Retinal pigment epithelial cell (primary cell): ENCODE measurements at regions not wholly inside any gene's neighbourhood (a gene's known extent, or its start where the extent isn't known, plus 50 kb on each side); places are given as distances from the start of the nearest gene placed in this dataset.

Source experiments
- DNase-seq: peaks from one replicate; pipeline ENCODE4 v3.0.0-alpha.2; 2010; ENCODE audit warnings: low read depth
- H3K4me3 ChIP-seq: 2 replicates; pipeline ENCODE4 v1.5.1; 2011; ENCODE audit warnings: mild to moderate bottlenecking, low read length, control low read depth, moderate library complexity
- TF ChIP-seq, protein P1 (sequence below): conservative IDR thresholded peaks from 2 replicates; pipeline ENCODE4 v1.5.1; 2011; ENCODE audit warnings: low read depth, low read length, control low read depth, inconsistent platforms

DNA sequence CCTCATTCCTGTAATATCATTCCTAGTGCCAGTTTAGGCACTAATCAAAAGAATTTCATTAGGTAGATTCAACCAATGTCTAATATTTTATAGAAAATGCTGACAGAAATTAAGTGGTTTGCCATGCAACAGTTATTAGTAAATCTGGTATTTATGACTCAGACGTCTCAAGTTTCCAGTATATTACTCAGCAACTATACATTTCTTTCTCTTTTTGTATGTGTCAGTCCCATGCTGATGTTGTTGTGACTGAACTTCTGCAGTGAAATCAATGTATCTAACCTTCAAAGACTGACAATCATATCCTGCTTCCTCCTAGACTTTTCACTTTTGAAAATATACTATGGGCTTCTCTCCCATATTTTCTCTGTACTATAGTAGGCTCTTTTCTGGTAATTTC, 822.5 kb downstream of the NR2F1-AS1 start:
- H3K4me3 ChIP-seq = no peak overlapping the region
- DNase-seq = peak; percentile 68
- TF ChIP-seq, protein P1, sequence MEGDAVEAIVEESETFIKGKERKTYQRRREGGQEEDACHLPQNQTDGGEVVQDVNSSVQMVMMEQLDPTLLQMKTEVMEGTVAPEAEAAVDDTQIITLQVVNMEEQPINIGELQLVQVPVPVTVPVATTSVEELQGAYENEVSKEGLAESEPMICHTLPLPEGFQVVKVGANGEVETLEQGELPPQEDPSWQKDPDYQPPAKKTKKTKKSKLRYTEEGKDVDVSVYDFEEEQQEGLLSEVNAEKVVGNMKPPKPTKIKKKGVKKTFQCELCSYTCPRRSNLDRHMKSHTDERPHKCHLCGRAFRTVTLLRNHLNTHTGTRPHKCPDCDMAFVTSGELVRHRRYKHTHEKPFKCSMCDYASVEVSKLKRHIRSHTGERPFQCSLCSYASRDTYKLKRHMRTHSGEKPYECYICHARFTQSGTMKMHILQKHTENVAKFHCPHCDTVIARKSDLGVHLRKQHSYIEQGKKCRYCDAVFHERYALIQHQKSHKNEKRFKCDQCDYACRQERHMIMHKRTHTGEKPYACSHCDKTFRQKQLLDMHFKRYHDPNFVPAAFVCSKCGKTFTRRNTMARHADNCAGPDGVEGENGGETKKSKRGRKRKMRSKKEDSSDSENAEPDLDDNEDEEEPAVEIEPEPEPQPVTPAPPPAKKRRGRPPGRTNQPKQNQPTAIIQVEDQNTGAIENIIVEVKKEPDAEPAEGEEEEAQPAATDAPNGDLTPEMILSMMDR = no peak

DNA sequence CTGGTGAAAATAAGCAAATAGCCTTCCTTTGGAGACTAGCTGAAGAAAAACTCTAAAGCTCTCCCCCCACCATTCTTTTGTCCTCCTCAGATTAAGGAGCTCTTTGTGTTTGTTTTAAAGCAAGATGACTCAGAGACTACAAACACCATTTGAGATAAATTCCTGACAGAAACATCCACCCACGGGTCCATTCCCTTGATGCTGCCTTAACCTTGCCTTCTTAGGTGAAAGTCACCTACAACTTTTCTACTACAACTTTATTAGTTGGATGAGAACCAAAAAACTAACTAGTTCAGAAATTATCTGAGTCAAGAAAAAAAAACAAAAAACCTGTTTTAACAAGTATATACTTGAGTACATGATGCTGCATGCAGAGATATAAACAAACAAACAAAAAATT, 831.1 kb downstream of the NR2F1-AS1 start:
- no peak overlapping the region for H3K4me3 ChIP-seq
- no peak for DNase-seq
- TF ChIP-seq, protein P1 = no peak

DNA sequence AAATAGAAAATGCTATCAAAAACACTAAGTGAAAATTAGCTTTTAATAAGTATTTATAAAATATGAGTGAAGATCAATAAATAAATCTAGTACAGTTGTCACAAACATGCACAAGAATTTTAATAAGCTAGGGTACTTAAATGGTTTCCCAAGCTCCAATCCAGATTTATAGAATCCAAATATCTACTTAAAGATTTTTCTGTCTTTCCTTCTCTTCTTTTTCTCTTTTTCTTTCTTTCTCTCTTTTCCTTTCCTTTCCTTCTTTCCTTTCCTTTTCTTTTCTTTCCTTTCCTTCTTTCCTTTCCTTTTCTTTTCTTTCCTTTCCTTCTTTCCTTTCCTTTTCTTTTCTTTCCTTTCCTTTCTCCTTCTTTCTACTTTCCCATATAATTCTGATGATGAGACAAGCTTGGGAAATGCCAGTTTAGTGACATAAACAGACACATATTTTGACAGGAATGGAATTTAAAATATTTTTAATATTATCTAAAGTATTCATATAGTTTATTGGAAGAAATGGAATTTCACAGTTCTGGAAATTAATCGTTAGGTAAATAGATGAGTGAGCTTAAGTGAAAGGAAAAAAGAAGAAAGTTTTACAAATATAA, 832.8 kb downstream of the NR2F1-AS1 start:
- TF ChIP-seq, protein P1 = no peak
- H3K4me3 ChIP-seq = no peak overlapping the region
- DNase-seq = no peak

DNA sequence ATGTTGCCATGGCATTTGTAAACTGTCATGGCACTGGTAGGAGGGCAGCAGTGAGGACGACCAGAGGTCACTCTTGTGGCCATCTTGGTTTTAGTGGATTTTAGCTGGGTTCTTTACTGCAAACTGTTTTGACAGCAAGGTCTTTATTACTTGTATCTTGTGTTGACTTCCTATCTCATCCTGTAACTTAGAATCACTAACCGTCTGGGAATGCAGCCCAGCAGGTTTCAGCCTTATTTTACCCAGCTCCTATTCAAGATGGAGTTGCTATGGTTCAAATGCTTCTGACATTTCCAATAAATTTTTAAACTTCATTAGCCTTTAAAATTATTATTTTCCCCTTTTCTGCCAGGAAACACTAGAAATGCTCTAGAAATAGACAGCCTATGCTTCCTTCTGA, 839.1 kb downstream of the NR2F1-AS1 start:
- H3K4me3 ChIP-seq = no peak overlapping the region
- no peak for DNase-seq
- TF ChIP-seq, protein P1 = no peak

DNA sequence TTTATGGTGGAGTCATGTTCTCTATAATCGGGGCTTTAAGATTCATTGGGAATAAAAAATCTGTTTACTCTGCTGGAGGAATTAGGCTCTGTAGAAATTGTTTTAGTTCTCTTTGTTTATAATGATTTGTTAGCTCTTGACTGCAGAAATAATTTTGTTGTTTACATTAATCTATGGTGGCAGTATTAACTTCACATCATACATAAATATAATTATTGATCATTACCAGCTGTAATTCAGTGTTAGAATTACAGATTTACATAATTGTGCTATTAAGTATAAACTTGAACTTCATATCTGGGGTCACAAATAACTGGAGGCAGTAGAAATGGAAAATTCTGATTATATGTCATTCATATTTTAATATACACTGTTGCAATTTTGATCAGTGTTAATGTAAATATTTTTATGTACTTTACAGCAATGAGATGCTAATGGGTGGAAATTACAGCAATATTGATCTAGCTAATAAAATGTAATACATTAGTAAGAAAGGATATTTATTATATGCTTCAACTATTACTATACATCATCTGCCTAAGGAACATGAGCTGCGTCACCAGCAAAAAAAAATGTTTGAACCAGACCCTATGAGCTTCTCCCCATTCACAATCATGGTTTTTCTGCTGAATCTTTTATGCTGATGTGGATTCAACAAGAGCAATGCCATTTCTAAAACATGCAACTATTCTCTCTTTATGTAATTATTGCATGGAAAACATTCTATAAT, 846.6 kb downstream of the NR2F1-AS1 start:
- DNase-seq = no peak
- TF ChIP-seq, protein P1 = no peak
- no peak overlapping the region for H3K4me3 ChIP-seq

DNA sequence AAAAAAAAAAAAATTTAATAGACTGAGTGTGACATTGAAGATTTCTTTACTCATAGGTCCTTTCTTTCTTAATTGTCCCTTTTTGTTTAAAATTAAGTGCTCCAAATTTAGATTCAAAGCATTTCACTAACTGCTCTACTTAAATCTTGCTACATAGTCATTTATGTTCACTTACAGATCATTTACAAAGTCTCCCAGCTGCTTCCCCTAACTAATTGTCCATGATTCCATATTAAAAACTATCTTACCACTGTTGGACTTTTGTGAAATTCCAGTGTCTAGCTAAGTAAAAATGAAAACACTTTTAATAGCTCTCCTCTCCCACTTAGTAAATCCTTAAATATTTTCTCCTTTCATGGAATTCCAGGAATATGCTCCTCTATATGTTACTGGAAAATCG, 850.5 kb downstream of the NR2F1-AS1 start:
- TF ChIP-seq, protein P1 = no peak
- no peak for DNase-seq
- H3K4me3 ChIP-seq = no peak overlapping the region

DNA sequence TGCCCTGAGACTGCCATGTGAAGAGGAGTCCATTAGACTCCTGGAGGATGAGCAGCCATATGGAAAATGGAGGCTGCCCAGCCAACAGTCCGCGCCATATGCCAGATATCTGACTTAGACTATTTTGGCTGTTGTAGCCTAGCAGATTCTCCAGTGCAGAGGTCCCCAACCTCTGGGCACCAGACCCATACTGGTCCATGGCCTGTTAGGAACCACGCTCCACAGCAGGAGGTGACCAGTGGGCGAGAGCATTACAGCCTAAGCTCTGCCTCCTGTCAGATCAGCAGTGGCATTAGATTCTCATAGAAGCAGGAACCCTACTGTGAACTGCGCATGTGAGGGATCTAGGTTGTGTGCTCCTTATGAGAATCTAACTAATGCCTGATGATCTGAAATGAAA, 851.9 kb downstream of the NR2F1-AS1 start:
- DNase-seq = no peak
- H3K4me3 ChIP-seq = no peak overlapping the region
- TF ChIP-seq, protein P1 = no peak
